Esophagus squamous epithelium (tissue), 4 donors: ENCODE measurements at regions not wholly inside any gene's neighbourhood (a gene's known extent, or its start where the extent isn't known, plus 50 kb on each side); places are given as distances from the start of the nearest gene placed in this dataset.

Experiments
- POLR2A ChIP-seq, 4 donors: fragments of 450-650 bp; IDR thresholded peaks; one replicate each; pipeline ENCODE4 v1.6.1; 2017; ENCODE audit warnings: antibody characterized with exemption in 4 of 4, mild to moderate bottlenecking in 4 of 4, moderate library complexity in 3 of 4
- TF ChIP-seq, protein P1 (sequence below), 6 experiments: fragments of 450-650 bp in 4 of 6; fragments of 200-600 bp in 2 of 6; sonication (generic) in 2 of 6; IDR thresholded peaks; one replicate each; pipeline ENCODE4 v1.5.1; 2016 to 2019; ENCODE audit warnings: antibody characterized with exemption in 6 of 6, mild to moderate bottlenecking in 4 of 6, moderate library complexity in 4 of 6

DNA sequence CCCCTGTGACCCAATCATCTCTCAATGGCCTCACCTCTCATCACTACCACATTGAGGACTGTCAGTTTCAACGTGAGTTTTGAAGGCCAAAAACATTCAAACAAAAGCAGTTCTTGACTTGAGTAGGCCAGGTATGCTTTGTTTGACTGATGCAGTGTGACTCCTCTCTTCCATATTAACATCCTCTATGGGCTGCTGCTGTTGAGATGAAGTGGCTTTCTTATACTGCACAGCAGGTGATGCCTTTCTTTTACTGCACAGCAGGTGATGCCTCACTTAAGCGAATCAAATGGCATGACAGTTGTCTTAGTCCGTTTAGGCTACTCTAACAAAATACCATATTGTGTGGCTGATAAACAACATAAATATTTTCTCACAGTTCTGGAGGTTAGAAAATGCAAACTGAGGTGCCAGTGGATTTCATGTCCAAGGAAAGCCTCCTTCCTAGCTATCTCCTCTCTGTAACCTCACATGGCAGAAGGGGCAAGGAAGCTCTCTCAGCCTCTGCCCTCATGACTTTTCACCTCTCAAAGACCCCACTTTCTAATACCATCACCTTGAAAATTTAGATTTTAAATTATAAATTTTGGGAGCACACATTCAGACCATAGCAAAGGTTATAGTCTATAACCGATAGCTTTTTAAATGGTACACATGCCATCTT is 2267.9 kb upstream of the AGA start:
- TF ChIP-seq, protein P1, sequence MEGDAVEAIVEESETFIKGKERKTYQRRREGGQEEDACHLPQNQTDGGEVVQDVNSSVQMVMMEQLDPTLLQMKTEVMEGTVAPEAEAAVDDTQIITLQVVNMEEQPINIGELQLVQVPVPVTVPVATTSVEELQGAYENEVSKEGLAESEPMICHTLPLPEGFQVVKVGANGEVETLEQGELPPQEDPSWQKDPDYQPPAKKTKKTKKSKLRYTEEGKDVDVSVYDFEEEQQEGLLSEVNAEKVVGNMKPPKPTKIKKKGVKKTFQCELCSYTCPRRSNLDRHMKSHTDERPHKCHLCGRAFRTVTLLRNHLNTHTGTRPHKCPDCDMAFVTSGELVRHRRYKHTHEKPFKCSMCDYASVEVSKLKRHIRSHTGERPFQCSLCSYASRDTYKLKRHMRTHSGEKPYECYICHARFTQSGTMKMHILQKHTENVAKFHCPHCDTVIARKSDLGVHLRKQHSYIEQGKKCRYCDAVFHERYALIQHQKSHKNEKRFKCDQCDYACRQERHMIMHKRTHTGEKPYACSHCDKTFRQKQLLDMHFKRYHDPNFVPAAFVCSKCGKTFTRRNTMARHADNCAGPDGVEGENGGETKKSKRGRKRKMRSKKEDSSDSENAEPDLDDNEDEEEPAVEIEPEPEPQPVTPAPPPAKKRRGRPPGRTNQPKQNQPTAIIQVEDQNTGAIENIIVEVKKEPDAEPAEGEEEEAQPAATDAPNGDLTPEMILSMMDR (IDR thresholded peaks at IDR 0.05): no peak
- no peak for TF ChIP-seq POLR2A (IDR thresholded peaks at IDR 0.05)
